ENCODE measurements at regions not wholly inside any gene's neighbourhood (a gene's known extent, or its start where the extent isn't known, plus 50 kb on each side); places are given as distances from the start of the nearest gene placed in this dataset.

DNA sequence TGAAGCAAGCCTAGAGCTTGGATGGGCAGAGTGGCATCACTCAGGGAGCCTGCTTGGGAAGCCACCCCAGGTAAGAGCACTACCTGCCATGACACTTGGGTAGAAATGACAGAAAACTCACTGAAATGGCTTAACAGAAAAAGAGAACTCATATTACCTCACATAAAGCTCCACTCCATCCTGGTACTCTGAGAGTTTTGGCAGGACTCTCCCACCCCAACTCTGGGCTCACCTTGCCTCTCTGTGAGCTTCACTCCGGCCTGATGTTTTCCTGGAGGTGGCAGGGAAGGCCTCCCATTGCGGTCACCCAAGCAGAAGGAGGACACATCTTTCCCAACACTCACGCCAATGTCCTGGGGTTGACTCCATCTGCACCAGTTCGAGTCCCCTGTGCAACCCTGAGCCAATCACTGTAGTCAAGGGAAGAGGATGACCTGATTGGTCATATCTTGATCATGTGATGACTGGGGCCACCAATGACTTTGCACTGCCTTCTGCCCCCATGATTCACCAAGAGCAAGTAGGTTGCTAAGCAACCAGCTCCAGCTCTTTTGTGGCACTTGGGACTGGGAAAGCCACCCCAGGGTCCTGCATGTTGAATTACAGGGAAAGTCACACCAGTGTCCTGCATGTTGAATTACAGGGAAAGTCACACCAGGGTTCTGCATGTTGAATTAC is 446.1 kb upstream of the SULF2 start:
- ChIA-PET CTCF (no interaction called here), POLR2A (ENCODE audit: unreplicated experiment) (no interaction called here)
- Histone ChIP-seq H3K36me3 (ENCODE audit: low read depth) (no peaks in the 10 kb centered on the region), H3K4me1 (replicated peaks; ENCODE audit: insufficient read depth) (no peaks in the 10 kb centered on the region), H3K4me2 (no peak overlapping the region), H3K9me2 (ENCODE audit: insufficient read depth) (no peaks in the 10 kb centered on the region), H4K20me1 (ENCODE audit: insufficient read depth) (no peaks in the 10 kb centered on the region), H3K4me3 (no peak overlapping the region), H2AFZ (no peak overlapping the region), H3K79me2 (ENCODE audit: low read depth) (no peaks in the 10 kb centered on the region), H3F3A (ENCODE audit: insufficient read depth, low read depth) (no peaks in the 10 kb centered on the region), H3K27ac (no peak overlapping the region), H3K27me3 (ENCODE audit: insufficient read depth, low read depth) (no peaks in the 10 kb centered on the region), H3K9me3 (ENCODE audit: insufficient read depth, low read depth) (peaks cover 31% of the 10 kb centered on the region)
- TF ChIP-seq, protein P1, sequence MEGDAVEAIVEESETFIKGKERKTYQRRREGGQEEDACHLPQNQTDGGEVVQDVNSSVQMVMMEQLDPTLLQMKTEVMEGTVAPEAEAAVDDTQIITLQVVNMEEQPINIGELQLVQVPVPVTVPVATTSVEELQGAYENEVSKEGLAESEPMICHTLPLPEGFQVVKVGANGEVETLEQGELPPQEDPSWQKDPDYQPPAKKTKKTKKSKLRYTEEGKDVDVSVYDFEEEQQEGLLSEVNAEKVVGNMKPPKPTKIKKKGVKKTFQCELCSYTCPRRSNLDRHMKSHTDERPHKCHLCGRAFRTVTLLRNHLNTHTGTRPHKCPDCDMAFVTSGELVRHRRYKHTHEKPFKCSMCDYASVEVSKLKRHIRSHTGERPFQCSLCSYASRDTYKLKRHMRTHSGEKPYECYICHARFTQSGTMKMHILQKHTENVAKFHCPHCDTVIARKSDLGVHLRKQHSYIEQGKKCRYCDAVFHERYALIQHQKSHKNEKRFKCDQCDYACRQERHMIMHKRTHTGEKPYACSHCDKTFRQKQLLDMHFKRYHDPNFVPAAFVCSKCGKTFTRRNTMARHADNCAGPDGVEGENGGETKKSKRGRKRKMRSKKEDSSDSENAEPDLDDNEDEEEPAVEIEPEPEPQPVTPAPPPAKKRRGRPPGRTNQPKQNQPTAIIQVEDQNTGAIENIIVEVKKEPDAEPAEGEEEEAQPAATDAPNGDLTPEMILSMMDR (conservative IDR thresholded peaks at IDR 0.05) = no peak
- no peak for TF ChIP-seq EZH2 (IDR thresholded peaks at IDR 0.05; ENCODE audit: low read depth)
- DNase-seq = no peak
- no TSS peak for BruUV-seq (replicated peaks)
- intact Hi-C loops (cut with micrococcal nuclease; ENCODE audit: unreplicated experiment) = no loop called here

GRCh38 chr20:48230216-48230615 is 444.9 kb upstream of the SULF2 start:
- Histone ChIP-seq H4K20me1 (ENCODE audit: insufficient read depth) (no peaks in the 10 kb centered on the region), H3K9me2 (ENCODE audit: insufficient read depth) (no peaks in the 10 kb centered on the region), H2AFZ (no peak overlapping the region), H3K9me3 (ENCODE audit: insufficient read depth, low read depth) (peaks cover 31% of the 10 kb centered on the region), H3K36me3 (ENCODE audit: low read depth) (no peaks in the 10 kb centered on the region), H3K4me1 (replicated peaks; ENCODE audit: insufficient read depth) (no peaks in the 10 kb centered on the region), H3K27me3 (ENCODE audit: insufficient read depth, low read depth) (no peaks in the 10 kb centered on the region), H3K79me2 (ENCODE audit: low read depth) (no peaks in the 10 kb centered on the region), H3F3A (ENCODE audit: insufficient read depth, low read depth) (no peaks in the 10 kb centered on the region), H3K4me2 (no peak overlapping the region), H3K27ac (no peak overlapping the region), H3K4me3 (no peak overlapping the region)
- no peak for DNase-seq
- no TSS peak for BruUV-seq (replicated peaks)
- ChIA-PET POLR2A (ENCODE audit: unreplicated experiment) (no interaction called here), CTCF (no interaction called here)
- TF ChIP-seq EZH2 (IDR thresholded peaks at IDR 0.05; ENCODE audit: low read depth) = no peak
- TF ChIP-seq, protein P1 (conservative IDR thresholded peaks at IDR 0.05) = no peak
- intact Hi-C loops (cut with micrococcal nuclease; ENCODE audit: unreplicated experiment) = no loop called here

GRCh38 chr20:48227381-48227780 is 442.1 kb upstream of the SULF2 start:
- intact Hi-C loops (cut with micrococcal nuclease; ENCODE audit: unreplicated experiment) = no loop called here
- Histone ChIP-seq H4K20me1 (ENCODE audit: insufficient read depth) (no peaks in the 10 kb centered on the region), H3K4me2 (no peak overlapping the region), H3K4me1 (replicated peaks; ENCODE audit: insufficient read depth) (peaks cover 9% of the 10 kb centered on the region), H3F3A (ENCODE audit: insufficient read depth, low read depth) (no peaks in the 10 kb centered on the region), H3K9me3 (ENCODE audit: insufficient read depth, low read depth) (peaks cover 18% of the 10 kb centered on the region), H3K36me3 (ENCODE audit: low read depth) (no peaks in the 10 kb centered on the region), H3K27ac (no peak overlapping the region), H3K27me3 (ENCODE audit: insufficient read depth, low read depth) (no peaks in the 10 kb centered on the region), H2AFZ (no peak overlapping the region), H3K79me2 (ENCODE audit: low read depth) (no peaks in the 10 kb centered on the region), H3K9me2 (ENCODE audit: insufficient read depth) (no peaks in the 10 kb centered on the region), H3K4me3 (no peak overlapping the region)
- TF ChIP-seq, protein P1 (conservative IDR thresholded peaks at IDR 0.05) = no peak
- TF ChIP-seq EZH2 (IDR thresholded peaks at IDR 0.05; ENCODE audit: low read depth) = no peak
- no peak for DNase-seq
- ChIA-PET POLR2A (ENCODE audit: unreplicated experiment) (no interaction called here), CTCF (no interaction called here)
- BruUV-seq (replicated peaks) = no TSS peak
